GM13976 (cell line): ENCODE measurements at regions not wholly inside any gene's neighbourhood (a gene's known extent, or its start where the extent isn't known, plus 50 kb on each side); places are given as distances from the start of the nearest gene placed in this dataset.

ENCODE experiments used
- DNase-seq: peaks from one replicate; pipeline ENCODE4 v3.0.0; 2012; ENCODE audit warnings: low spot score
- CTCF ChIP-seq: IDR thresholded peaks from 2 replicates; pipeline ENCODE4 v1.5.1; 2012; ENCODE audit warnings: borderline replicate concordance, mild to moderate bottlenecking; ENCODE audit not compliant: insufficient read depth; ENCODE audit errors: extremely low read depth, missing control alignments, control extremely low read depth
- in situ Hi-C: fragments of 300-500 bp; cut with MboI; formaldehyde crosslinking; loops from one replicate; pipeline ENCODE4 v1.12.0; 2022; ENCODE audit warnings: low sequenced_read_pairs, mixed read lengths, inconsistent platforms; ENCODE audit not compliant: unreplicated experiment

- DNase-seq: peak; percentile 39
- no peak for TF ChIP-seq CTCF
- in situ Hi-C loops: no loop called here
Measured at GRCh38 chr5:39608024-39608423, 183.2 kb upstream of the DAB2 start.

GRCh38 chr5:39606591-39606990 is 181.8 kb upstream of the DAB2 start:
- no peak for DNase-seq
- in situ Hi-C loops: no loop called here
- no peak for TF ChIP-seq CTCF

- no peak for TF ChIP-seq CTCF
- in situ Hi-C loops: no loop called here
- no peak for DNase-seq
Measured at GRCh38 chr5:39605588-39606575, 181.1 kb upstream of the DAB2 start.

- TF ChIP-seq CTCF: no peak
- no peak for DNase-seq
- in situ Hi-C loops: no loop called here
Measured at GRCh38 chr5:39605145-39605544, 180.4 kb upstream of the DAB2 start.

GRCh38 chr5:39604491-39604890 is 179.7 kb upstream of the DAB2 start:
- no peak for TF ChIP-seq CTCF
- DNase-seq: no peak
- in situ Hi-C loops: no loop called here

- no peak for TF ChIP-seq CTCF
- in situ Hi-C loops: loop anchor here (25.0 kb wide), 1 partner anchor 1087 kb away; the partner anchor contains the start of gene PTGER4
- DNase-seq: no peak
Measured at GRCh38 chr5:39599721-39600431, 175.1 kb upstream of the DAB2 start.
